ENCODE measurements at regions not wholly inside any gene's neighbourhood (a gene's known extent, or its start where the extent isn't known, plus 50 kb on each side); places are given as distances from the start of the nearest gene placed in this dataset.

DNA sequence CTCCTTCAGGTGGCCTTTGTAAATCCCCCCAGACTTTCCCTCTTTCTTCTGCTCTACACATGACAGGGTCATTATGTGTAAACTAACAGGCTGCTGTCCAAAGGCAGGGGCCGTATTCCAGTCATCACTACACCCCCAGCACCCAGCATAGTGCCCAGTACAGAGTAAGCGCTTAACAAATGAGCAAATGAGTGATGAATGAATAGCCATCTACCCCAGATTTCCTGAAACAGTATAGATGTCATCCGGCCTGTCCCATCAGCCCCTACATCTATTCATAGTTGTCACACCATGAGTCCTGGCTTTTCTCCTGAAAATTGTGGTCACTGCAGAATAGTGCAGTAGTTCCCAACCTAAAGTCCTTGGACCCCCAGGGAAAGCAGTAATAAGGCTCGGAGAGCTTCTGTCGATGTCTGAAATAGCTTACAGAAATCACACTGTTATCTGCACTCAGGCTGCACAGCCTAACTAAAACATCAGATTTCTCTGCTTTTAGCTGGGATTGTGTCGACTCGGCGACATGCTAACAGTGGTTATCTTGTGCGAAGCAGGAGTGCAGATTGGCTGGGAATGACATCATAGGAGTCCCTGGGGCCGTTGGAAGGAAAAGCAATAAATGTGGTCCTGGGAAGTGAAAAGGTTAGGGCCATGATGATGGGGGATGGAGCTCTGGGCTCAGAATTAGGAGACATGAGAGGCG, 143.8 kb upstream of the NECTIN1 start:
- no peak for TF ChIP-seq EZH2 (IDR thresholded peaks at IDR 0.05; ENCODE audit: borderline replicate concordance, low read length)
- TF ChIP-seq, protein P1, sequence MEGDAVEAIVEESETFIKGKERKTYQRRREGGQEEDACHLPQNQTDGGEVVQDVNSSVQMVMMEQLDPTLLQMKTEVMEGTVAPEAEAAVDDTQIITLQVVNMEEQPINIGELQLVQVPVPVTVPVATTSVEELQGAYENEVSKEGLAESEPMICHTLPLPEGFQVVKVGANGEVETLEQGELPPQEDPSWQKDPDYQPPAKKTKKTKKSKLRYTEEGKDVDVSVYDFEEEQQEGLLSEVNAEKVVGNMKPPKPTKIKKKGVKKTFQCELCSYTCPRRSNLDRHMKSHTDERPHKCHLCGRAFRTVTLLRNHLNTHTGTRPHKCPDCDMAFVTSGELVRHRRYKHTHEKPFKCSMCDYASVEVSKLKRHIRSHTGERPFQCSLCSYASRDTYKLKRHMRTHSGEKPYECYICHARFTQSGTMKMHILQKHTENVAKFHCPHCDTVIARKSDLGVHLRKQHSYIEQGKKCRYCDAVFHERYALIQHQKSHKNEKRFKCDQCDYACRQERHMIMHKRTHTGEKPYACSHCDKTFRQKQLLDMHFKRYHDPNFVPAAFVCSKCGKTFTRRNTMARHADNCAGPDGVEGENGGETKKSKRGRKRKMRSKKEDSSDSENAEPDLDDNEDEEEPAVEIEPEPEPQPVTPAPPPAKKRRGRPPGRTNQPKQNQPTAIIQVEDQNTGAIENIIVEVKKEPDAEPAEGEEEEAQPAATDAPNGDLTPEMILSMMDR (IDR thresholded peaks at IDR 0.05; ENCODE audit: low read length): no peak

Measured in OCI-LY1 (cell line).